MM.1S (cell line): ENCODE measurements at regions not wholly inside any gene's neighbourhood (a gene's known extent, or its start where the extent isn't known, plus 50 kb on each side); places are given as distances from the start of the nearest gene placed in this dataset.
"Not testable (repeated sequence)": the region's sequence is repeated elsewhere in the genome, so short reads cannot be mapped to it uniquely, and the experiment has no call there.

Experiments
- DNase-seq: peaks from one replicate; pipeline ENCODE4 v3.0.0-alpha.2; 2015
- H2AFZ ChIP-seq: fragments of 300-600 bp; sonication (generic); 2 replicates; pipeline ENCODE4 v1.6.0; 2016; ENCODE audit warnings: antibody characterized with exemption, low read length
- H3F3A ChIP-seq: fragments of 300-600 bp; sonication (generic); 2 replicates; pipeline ENCODE4 v1.6.1; 2016; ENCODE audit warnings: mild to moderate bottlenecking, antibody characterized with exemption, low read length, moderate library complexity, mixed read lengths; ENCODE audit not compliant: insufficient read depth
- H3K27ac ChIP-seq: fragments of 300-600 bp; sonication (generic); 2 replicates; pipeline ENCODE4 v1.5.1; 2016; ENCODE audit warnings: mild to moderate bottlenecking, low read length
- H3K27me3 ChIP-seq: fragments of 300-600 bp; sonication (generic); replicated peaks from 2 replicates; pipeline ENCODE4 v1.6.0; 2016; ENCODE audit warnings: low read length; ENCODE audit not compliant: insufficient read depth
- H3K36me3 ChIP-seq: fragments of 300-600 bp; sonication (generic); replicated peaks from 2 replicates; pipeline ENCODE4 v1.6.1; 2016; ENCODE audit warnings: mild to moderate bottlenecking, low read length, mixed read lengths; ENCODE audit not compliant: insufficient read depth
- H3K4me1 ChIP-seq: fragments of 300-600 bp; sonication (generic); 2 replicates; pipeline ENCODE4 v1.6.1; 2016; ENCODE audit warnings: low read length, mixed read lengths
- H3K4me2 ChIP-seq: fragments of 300-600 bp; sonication (generic); 2 replicates; pipeline ENCODE4 v1.6.0; 2016; ENCODE audit warnings: low read depth, low read length
- H3K4me3 ChIP-seq: fragments of 300-600 bp; sonication (generic); 2 replicates; pipeline ENCODE4 v1.5.1; 2016; ENCODE audit warnings: low read length, mixed read lengths
- H3K79me2 ChIP-seq: fragments of 300-600 bp; sonication (generic); 2 replicates; pipeline ENCODE4 v1.6.1; 2016; ENCODE audit warnings: mixed run types, low read length, mixed read lengths
- H3K9ac ChIP-seq: fragments of 300-600 bp; sonication (generic); 2 replicates; pipeline ENCODE4 v1.6.1; 2016; ENCODE audit warnings: low read length, mixed read lengths
- H3K9me2 ChIP-seq: fragments of 300-600 bp; sonication (generic); replicated peaks from 2 replicates; pipeline ENCODE4 v1.6.1; 2016; ENCODE audit warnings: mild to moderate bottlenecking, low read length, mixed read lengths; ENCODE audit not compliant: insufficient read depth
- H3K9me3 ChIP-seq: fragments of 300-600 bp; sonication (generic); replicated peaks from 2 replicates; pipeline ENCODE4 v1.6.1; 2016; ENCODE audit warnings: mild to moderate bottlenecking, low read length, mixed read lengths; ENCODE audit not compliant: insufficient read depth
- H4K20me1 ChIP-seq: fragments of 300-600 bp; sonication (generic); 2 replicates; pipeline ENCODE4 v1.6.1; 2016; ENCODE audit warnings: mild to moderate bottlenecking, low read length, moderate library complexity, mixed read lengths; ENCODE audit not compliant: insufficient read depth
- EZH2 ChIP-seq: fragments of 300-600 bp; sonication (generic); optimal IDR thresholded peaks from 2 replicates; pipeline ENCODE3; 2017; ENCODE audit warnings: low read depth, mild to moderate bottlenecking, antibody characterized with exemption, low read length, mixed read lengths
- EZH2phosphoT487 ChIP-seq: fragments of 300-600 bp; sonication (generic); IDR thresholded peaks from 2 replicates; pipeline ENCODE4 v1.6.1; 2018; ENCODE audit warnings: antibody characterized with exemption, low read length
- TF ChIP-seq, protein P1 (sequence below): fragments of 300-600 bp; sonication (generic); IDR thresholded peaks from 2 replicates; pipeline ENCODE4 v1.5.1; 2016; ENCODE audit warnings: antibody characterized with exemption, low read length, mixed read lengths

DNA sequence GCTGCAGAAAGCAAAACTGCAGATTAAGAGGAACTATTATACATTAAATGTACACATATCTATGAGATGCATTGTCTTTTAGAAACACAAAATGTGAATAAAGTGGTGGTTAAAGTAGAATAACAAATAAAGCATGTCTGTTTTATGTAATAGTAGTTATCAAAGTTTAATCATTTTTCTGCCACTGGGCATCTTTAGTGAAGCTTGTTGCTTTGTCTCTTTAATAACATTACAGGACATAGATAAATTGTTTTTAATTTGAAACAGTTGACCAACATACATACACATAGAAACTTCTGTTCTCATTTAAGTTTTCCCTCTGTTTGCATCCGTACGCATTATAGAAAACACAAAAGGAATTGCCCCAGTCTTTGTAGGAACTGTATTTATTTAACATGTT lies 1700.0 kb upstream of the ADGRL3 start:
- Histone ChIP-seq H3K27ac (no peak overlapping the region), H2AFZ (no peak overlapping the region), H3K27me3 (no peaks in the 10 kb centered on the region), H3K36me3 (no peaks in the 10 kb centered on the region), H3K9me2 (no peaks in the 10 kb centered on the region), H3F3A (no peaks in the 10 kb centered on the region), H3K4me1 (no peaks in the 10 kb centered on the region), H3K9ac (no peak overlapping the region), H3K4me3 (no peak overlapping the region), H3K79me2 (no peaks in the 10 kb centered on the region), H3K9me3 (no peaks in the 10 kb centered on the region), H3K4me2 (no peak overlapping the region), H4K20me1 (no peaks in the 10 kb centered on the region)
- TF ChIP-seq, protein P1, sequence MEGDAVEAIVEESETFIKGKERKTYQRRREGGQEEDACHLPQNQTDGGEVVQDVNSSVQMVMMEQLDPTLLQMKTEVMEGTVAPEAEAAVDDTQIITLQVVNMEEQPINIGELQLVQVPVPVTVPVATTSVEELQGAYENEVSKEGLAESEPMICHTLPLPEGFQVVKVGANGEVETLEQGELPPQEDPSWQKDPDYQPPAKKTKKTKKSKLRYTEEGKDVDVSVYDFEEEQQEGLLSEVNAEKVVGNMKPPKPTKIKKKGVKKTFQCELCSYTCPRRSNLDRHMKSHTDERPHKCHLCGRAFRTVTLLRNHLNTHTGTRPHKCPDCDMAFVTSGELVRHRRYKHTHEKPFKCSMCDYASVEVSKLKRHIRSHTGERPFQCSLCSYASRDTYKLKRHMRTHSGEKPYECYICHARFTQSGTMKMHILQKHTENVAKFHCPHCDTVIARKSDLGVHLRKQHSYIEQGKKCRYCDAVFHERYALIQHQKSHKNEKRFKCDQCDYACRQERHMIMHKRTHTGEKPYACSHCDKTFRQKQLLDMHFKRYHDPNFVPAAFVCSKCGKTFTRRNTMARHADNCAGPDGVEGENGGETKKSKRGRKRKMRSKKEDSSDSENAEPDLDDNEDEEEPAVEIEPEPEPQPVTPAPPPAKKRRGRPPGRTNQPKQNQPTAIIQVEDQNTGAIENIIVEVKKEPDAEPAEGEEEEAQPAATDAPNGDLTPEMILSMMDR: no peak
- no peak for TF ChIP-seq EZH2
- TF ChIP-seq EZH2phosphoT487: no peak
- DNase-seq: no peak

DNA sequence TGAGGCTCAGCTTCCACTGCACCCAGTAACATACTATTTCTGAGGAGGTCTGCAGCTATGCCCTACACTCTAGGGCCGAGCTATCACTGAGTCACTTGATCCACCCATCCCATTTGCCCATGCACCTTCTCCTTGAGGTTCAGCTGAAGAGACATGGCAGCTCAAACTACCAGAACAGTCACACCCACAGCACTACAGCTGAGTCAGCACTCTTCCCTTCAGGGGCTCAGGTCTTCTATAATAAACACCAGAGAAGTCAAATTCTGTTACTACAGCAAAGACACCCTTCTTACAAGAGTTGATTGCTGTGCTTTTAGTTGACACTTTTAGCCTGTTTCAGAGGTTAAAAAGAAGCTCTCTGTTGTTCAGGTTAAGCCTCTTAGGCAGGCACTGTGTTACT lies 1696.4 kb upstream of the ADGRL3 start:
- no peak overlapping the region for H3K4me2 ChIP-seq
- H3K36me3 ChIP-seq: no peaks in the 10 kb centered on the region
- no peaks in the 10 kb centered on the region for H3F3A ChIP-seq
- no peak overlapping the region for H3K9ac ChIP-seq
- no peaks in the 10 kb centered on the region for H3K4me1 ChIP-seq
- H3K27me3 ChIP-seq: no peaks in the 10 kb centered on the region
- no peaks in the 10 kb centered on the region for H3K9me2 ChIP-seq
- no peaks in the 10 kb centered on the region for H4K20me1 ChIP-seq
- no peaks in the 10 kb centered on the region for H3K79me2 ChIP-seq
- no peaks in the 10 kb centered on the region for H3K9me3 ChIP-seq
- H3K27ac ChIP-seq: no peak overlapping the region
- no peak overlapping the region for H3K4me3 ChIP-seq
- TF ChIP-seq EZH2phosphoT487: no peak
- TF ChIP-seq, protein P1: no peak
- no peak for TF ChIP-seq EZH2
- no peak overlapping the region for H2AFZ ChIP-seq
- no peak for DNase-seq

DNA sequence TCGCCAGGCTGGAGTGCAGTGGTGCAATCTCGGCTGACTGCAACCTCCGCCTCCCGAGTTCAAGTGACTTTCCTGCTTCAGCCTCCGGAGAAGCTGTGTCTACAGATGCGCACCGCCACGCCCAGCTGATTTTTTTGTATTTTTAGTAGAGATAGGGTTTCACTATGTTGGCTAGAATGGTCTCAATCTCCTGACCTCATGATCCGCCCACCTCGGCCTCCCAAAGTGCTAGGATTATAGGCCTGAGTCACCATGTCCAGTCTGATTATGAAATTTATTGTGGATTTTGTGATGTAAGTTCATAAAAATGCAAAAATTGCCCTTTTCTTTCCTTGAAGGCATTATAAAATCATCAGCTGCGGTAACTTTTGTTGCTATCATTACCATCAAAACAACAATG lies 1688.3 kb upstream of the ADGRL3 start:
- not testable (repeated sequence) for H3K27me3 ChIP-seq, H2AFZ ChIP-seq, H3F3A ChIP-seq, H4K20me1 ChIP-seq, H3K4me1 ChIP-seq, H3K9me2 ChIP-seq, H3K36me3 ChIP-seq, DNase-seq, H3K9ac ChIP-seq, H3K4me3 ChIP-seq, H3K79me2 ChIP-seq, H3K4me2 ChIP-seq, H3K9me3 ChIP-seq, H3K27ac ChIP-seq

DNA sequence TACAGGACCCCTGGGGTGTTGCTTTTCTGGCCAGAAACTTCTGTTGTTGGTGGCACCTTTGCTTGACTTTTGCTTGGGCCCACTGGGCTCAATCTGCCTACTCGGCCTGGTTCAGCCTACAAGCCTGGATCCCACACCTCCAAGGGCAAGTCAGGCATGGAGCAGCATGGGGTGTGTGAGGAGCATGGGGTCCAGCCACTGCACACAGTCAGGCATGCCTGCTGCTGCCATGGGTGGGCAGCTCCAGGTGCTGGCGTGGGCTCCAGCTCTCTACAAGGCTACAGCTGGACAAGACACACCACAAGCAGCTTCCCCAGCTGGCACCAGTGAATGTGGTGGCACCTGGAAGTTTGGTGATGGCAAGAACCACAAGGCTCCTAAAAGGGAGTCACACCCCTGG lies 1683.1 kb upstream of the ADGRL3 start:
- no peaks in the 10 kb centered on the region for H3K36me3 ChIP-seq
- no peaks in the 10 kb centered on the region for H3K9me2 ChIP-seq
- H3F3A ChIP-seq: no peaks in the 10 kb centered on the region
- H3K79me2 ChIP-seq: no peaks in the 10 kb centered on the region
- no peak overlapping the region for H3K4me2 ChIP-seq
- H3K27ac ChIP-seq: no peak overlapping the region
- no peaks in the 10 kb centered on the region for H3K27me3 ChIP-seq
- TF ChIP-seq, protein P1: no peak
- no peak for TF ChIP-seq EZH2
- TF ChIP-seq EZH2phosphoT487: no peak
- H2AFZ ChIP-seq: no peak overlapping the region
- H4K20me1 ChIP-seq: no peaks in the 10 kb centered on the region
- no peak for DNase-seq
- no peak overlapping the region for H3K9ac ChIP-seq
- H3K4me1 ChIP-seq: no peaks in the 10 kb centered on the region
- H3K4me3 ChIP-seq: no peak overlapping the region
- H3K9me3 ChIP-seq: no peaks in the 10 kb centered on the region
